ENCODE measurements at regions not wholly inside any gene's neighbourhood (a gene's known extent, or its start where the extent isn't known, plus 50 kb on each side); places are given as distances from the start of the nearest gene placed in this dataset.

- TF ChIP-seq, protein P1, sequence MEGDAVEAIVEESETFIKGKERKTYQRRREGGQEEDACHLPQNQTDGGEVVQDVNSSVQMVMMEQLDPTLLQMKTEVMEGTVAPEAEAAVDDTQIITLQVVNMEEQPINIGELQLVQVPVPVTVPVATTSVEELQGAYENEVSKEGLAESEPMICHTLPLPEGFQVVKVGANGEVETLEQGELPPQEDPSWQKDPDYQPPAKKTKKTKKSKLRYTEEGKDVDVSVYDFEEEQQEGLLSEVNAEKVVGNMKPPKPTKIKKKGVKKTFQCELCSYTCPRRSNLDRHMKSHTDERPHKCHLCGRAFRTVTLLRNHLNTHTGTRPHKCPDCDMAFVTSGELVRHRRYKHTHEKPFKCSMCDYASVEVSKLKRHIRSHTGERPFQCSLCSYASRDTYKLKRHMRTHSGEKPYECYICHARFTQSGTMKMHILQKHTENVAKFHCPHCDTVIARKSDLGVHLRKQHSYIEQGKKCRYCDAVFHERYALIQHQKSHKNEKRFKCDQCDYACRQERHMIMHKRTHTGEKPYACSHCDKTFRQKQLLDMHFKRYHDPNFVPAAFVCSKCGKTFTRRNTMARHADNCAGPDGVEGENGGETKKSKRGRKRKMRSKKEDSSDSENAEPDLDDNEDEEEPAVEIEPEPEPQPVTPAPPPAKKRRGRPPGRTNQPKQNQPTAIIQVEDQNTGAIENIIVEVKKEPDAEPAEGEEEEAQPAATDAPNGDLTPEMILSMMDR (IDR thresholded peaks at IDR 0.05), result no peak
- TF ChIP-seq POLR2A (IDR thresholded peaks at IDR 0.05), result no peak
These were observed 238.8 kb upstream of the NOX3 start for GRCh38 chr6:155694419-155694790.
